ENCODE measurements at regions not wholly inside any gene's neighbourhood (a gene's known extent, or its start where the extent isn't known, plus 50 kb on each side); places are given as distances from the start of the nearest gene placed in this dataset.

DNA sequence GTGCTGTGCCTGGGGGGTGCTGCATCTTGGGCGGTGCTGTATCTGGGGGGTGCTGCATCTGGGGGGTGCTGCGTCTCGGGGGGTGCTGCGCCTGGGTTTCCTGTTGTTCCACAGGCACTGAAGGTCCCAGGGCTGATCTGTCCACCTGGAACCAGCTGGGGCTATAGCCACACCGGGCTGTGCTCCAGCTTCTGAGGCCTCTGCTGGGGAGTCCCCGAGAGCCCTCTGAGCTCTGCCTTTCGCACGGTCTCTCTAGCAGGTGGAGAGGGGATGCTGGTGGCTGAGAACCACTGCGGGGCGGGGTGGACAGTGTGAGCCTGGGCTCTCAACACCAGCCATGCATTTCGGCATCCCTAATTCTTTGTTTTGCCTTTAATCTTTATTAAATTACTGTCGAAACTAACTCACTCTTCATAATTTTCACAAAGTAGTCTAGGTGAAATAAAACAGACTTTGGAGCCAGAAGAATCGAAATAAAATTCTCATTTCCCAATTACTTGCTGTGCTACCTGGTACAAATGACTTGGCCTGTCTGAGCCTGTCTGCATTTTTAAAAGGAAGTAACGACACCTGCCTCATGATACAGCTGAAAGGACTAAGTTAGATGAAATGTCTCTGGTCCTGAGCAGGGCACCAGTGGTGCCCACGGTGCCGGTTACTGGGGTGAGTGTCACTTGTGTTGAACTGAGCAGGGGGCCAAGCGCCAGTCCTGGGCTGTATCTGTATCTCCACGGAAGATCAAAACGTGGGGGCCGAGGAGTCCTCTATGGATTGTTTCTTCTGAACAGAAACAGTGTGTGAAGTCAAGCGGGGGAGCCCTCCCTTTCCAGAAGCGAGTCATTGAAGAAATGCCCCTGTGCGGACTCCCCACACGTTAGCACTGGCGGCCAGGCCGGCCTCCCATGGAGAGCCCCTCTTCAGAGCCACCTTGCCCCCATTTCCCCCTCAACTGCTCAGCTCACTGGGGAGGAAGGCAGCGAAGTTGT, 142.0 kb downstream of the ASB1 start:
- Mint-ChIP-seq H3K27ac (peak overlapping the region in 1 of 7 donors; percentile 12), H3K27me3 (ENCODE audit: low read depth in 3 of 3) (peaks cover under 1 to 4% (median 2%) of the 10 kb centered on the region in 3 donors), H3K36me3 (no peaks in the 10 kb centered on the region), H3K9me3 (peaks cover 0 to 2% (median 0%) of the 10 kb centered on the region in 7 donors), H3K4me3 (peak overlapping the region in 1 of 2 donors; percentile 12), H3K4me1 (peaks cover 48% of the 10 kb centered on the region)
- H3K4me1 ChIP-seq (ENCODE audit: control insufficient read depth in 1 of 2, insufficient read depth in 2 of 2, low read length in 2 of 2): peaks cover 39 to 43% of the 10 kb centered on the region in 2 donors
- no peak overlapping the region for H3K4me2 ChIP-seq (replicated peaks; ENCODE audit: extremely low read depth, low read length, poor library complexity, severe bottlenecking)
- H3K79me2 ChIP-seq (ENCODE audit: insufficient read depth, low read length): no peaks in the 10 kb centered on the region
- TF ChIP-seq, protein P1, sequence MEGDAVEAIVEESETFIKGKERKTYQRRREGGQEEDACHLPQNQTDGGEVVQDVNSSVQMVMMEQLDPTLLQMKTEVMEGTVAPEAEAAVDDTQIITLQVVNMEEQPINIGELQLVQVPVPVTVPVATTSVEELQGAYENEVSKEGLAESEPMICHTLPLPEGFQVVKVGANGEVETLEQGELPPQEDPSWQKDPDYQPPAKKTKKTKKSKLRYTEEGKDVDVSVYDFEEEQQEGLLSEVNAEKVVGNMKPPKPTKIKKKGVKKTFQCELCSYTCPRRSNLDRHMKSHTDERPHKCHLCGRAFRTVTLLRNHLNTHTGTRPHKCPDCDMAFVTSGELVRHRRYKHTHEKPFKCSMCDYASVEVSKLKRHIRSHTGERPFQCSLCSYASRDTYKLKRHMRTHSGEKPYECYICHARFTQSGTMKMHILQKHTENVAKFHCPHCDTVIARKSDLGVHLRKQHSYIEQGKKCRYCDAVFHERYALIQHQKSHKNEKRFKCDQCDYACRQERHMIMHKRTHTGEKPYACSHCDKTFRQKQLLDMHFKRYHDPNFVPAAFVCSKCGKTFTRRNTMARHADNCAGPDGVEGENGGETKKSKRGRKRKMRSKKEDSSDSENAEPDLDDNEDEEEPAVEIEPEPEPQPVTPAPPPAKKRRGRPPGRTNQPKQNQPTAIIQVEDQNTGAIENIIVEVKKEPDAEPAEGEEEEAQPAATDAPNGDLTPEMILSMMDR (IDR thresholded peaks at IDR 0.05): no peak
- no peaks in the 10 kb centered on the region for H3K9me3 ChIP-seq (replicated peaks in 1 of 2; ENCODE audit: control insufficient read depth in 1 of 2, insufficient read depth in 1 of 2, low read length in 2 of 2)
- DNase-seq: no peak
- H3K27ac ChIP-seq (ENCODE audit: low read depth in 1 of 2, low read length in 2 of 2): peak overlapping the region in 1 of 2 donors; percentile 12
- peak overlapping the region; percentile 50 for H2AFZ ChIP-seq (ENCODE audit: insufficient read depth, low read depth, low read length, poor library complexity, severe bottlenecking)
- no peaks in the 10 kb centered on the region for H3K36me3 ChIP-seq (replicated peaks in 1 of 2; ENCODE audit: control insufficient read depth in 1 of 2, insufficient read depth in 2 of 2, low read length in 2 of 2)
- WGBS (ENCODE audit: insufficient coverage): 88% methylated on average over 10 of the region's 27 CpGs
- H3K4me3 ChIP-seq (replicated peaks in 1 of 3; ENCODE audit: low read depth in 2 of 3, low read length in 3 of 3): no peak overlapping the region
- H3K27me3 ChIP-seq (ENCODE audit: control insufficient read depth in 2 of 2, insufficient read depth in 2 of 2, low read length in 2 of 2): no peaks in the 10 kb centered on the region
- intact Hi-C loops (cut with micrococcal nuclease): no loop called here
- H4K20me1 ChIP-seq (ENCODE audit: insufficient read depth, low read length): no peaks in the 10 kb centered on the region
- no peak overlapping the region for H3K9ac ChIP-seq (ENCODE audit: insufficient read depth, low read length, poor library complexity, severe bottlenecking)

DNA sequence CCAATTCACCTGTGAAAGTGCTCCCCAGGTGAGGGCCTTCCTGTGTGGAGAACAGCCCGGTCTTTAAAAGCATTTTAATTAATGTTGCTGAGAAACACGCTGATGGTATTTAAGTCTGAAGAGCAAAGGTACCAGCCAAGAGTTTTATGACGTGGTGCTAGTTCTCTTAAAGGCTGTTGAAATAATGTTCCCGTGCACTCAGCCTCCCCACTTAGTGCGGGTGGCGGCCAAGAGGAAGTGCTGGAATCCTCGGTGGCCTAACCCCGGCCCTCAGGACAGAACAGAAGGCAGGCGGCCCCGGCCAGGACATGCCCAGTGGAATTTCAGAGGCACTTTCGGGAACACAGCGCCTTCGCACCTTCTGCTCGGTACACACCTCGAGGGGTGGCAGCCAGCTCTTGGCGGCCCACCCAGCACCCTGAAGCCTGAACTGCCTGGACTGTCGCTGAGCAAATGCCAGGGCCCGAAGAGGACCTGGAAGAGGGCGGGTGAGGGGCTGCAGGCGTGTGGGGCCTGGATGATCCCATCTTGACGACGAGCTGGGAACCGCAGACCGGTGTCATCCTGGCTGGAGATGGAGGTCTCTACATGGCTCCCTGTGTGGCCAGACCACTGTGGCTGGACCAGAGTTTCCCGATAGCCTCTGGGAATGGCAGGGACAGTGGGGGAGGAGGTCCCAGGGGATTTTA, 142.9 kb downstream of the ASB1 start:
- peak overlapping the region in 2 of 7 donors; percentile 28 to 35 for H3K27ac Mint-ChIP-seq
- Histone ChIP-seq H3K9ac (ENCODE audit: insufficient read depth, low read length, poor library complexity, severe bottlenecking) (no peak overlapping the region), H3K27ac (ENCODE audit: low read depth in 1 of 2, low read length in 2 of 2) (peak overlapping the region in 1 of 2 donors; percentile 12), H3K79me2 (ENCODE audit: insufficient read depth, low read length) (no peaks in the 10 kb centered on the region), H3K9me3 (replicated peaks in 1 of 2; ENCODE audit: control insufficient read depth in 1 of 2, insufficient read depth in 1 of 2, low read length in 2 of 2) (no peaks in the 10 kb centered on the region), H3K36me3 (replicated peaks in 1 of 2; ENCODE audit: control insufficient read depth in 1 of 2, insufficient read depth in 2 of 2, low read length in 2 of 2) (no peaks in the 10 kb centered on the region), H3K4me1 (ENCODE audit: control insufficient read depth in 1 of 2, insufficient read depth in 2 of 2, low read length in 2 of 2) (peaks cover 39 to 43% of the 10 kb centered on the region in 2 donors), H3K4me3 (replicated peaks in 1 of 3; ENCODE audit: low read depth in 2 of 3, low read length in 3 of 3) (no peak overlapping the region), H2AFZ (ENCODE audit: insufficient read depth, low read depth, low read length, poor library complexity, severe bottlenecking) (peak overlapping the region; percentile 50), H3K4me2 (replicated peaks; ENCODE audit: extremely low read depth, low read length, poor library complexity, severe bottlenecking) (no peak overlapping the region), H4K20me1 (ENCODE audit: insufficient read depth, low read length) (no peaks in the 10 kb centered on the region), H3K27me3 (ENCODE audit: control insufficient read depth in 2 of 2, insufficient read depth in 2 of 2, low read length in 2 of 2) (no peaks in the 10 kb centered on the region)
- peaks cover 48% of the 10 kb centered on the region for H3K4me1 Mint-ChIP-seq
- H3K4me3 Mint-ChIP-seq: no peak overlapping the region
- intact Hi-C loops (cut with micrococcal nuclease): no loop called here
- DNase-seq: peak; percentile 19 to 48 (median 33)
- no peaks in the 10 kb centered on the region for H3K36me3 Mint-ChIP-seq
- peaks cover 0 to 10% (median 6%) of the 10 kb centered on the region in 3 donors for H3K27me3 Mint-ChIP-seq (ENCODE audit: low read depth in 3 of 3)
- peaks cover 0 to 2% (median 0%) of the 10 kb centered on the region in 7 donors for H3K9me3 Mint-ChIP-seq
- TF ChIP-seq, protein P1 (IDR thresholded peaks at IDR 0.05): no peak
- 81% methylated on average over 25 of the region's 25 CpGs for WGBS (ENCODE audit: insufficient coverage)

All from CD14-positive monocyte (primary cell).